Astrocyte of the hippocampus (primary cell): ENCODE measurements at regions not wholly inside any gene's neighbourhood (a gene's known extent, or its start where the extent isn't known, plus 50 kb on each side); places are given as distances from the start of the nearest gene placed in this dataset.

Experiments
- DNase-seq: peaks from one replicate; pipeline ENCODE4 v3.0.0; 2011; ENCODE audit warnings: low read depth, low spot score

GRCh38 chr12:66851134-66851533 is 172.3 kb upstream of the GRIP1 start:
- no peak for DNase-seq

- DNase-seq, result no peak
Observed at GRCh38 chr12:66852091-66852490, 173.2 kb upstream of the GRIP1 start.

- no peak for DNase-seq
Observed at GRCh38 chr12:66852765-66853164, 173.9 kb upstream of the GRIP1 start.

GRCh38 chr12:66859751-66860440 is 181.0 kb upstream of the GRIP1 start:
- DNase-seq, result peak; percentile 3

GRCh38 chr12:66860752-66861750 is 182.2 kb upstream of the GRIP1 start:
- peak; percentile 80 for DNase-seq

- no peak for DNase-seq
Observed at GRCh38 chr12:66862356-66862985, 183.6 kb upstream of the GRIP1 start.

- DNase-seq, result no peak
Observed at GRCh38 chr12:66863276-66863675, 184.4 kb upstream of the GRIP1 start.

GRCh38 chr12:66877925-66878324 is 199.0 kb upstream of the GRIP1 start:
- no peak for DNase-seq

GRCh38 chr12:66879409-66879808 is 200.5 kb upstream of the GRIP1 start:
- DNase-seq, result no peak

GRCh38 chr12:66881386-66881785 is 202.5 kb upstream of the GRIP1 start:
- DNase-seq, result no peak

GRCh38 chr12:66884091-66884490 is 205.2 kb upstream of the GRIP1 start:
- no peak for DNase-seq

GRCh38 chr12:66885115-66885875 is 206.4 kb upstream of the GRIP1 start:
- DNase-seq, result no peak

- no peak for DNase-seq
Observed at GRCh38 chr12:66896797-66897196, 217.9 kb upstream of the GRIP1 start.

- DNase-seq, result no peak
Observed at GRCh38 chr12:66898700-66899469, 220.0 kb upstream of the GRIP1 start.

- DNase-seq, result no peak
Observed at GRCh38 chr12:66899588-66899987, 220.7 kb upstream of the GRIP1 start.

- peak; percentile 41 for DNase-seq
Observed at GRCh38 chr12:66900616-66901015, 221.7 kb upstream of the GRIP1 start.

- DNase-seq, result no peak
Observed at GRCh38 chr12:66901138-66901932, 222.5 kb upstream of the GRIP1 start.

GRCh38 chr12:66902020-66902419 is 223.1 kb upstream of the GRIP1 start:
- DNase-seq, result no peak

GRCh38 chr12:66903782-66904396 is 225.0 kb upstream of the GRIP1 start:
- DNase-seq, result peak; percentile 11
